ENCODE measurements at regions not wholly inside any gene's neighbourhood (a gene's known extent, or its start where the extent isn't known, plus 50 kb on each side); places are given as distances from the start of the nearest gene placed in this dataset.

- DNase-seq (ENCODE audit: low read depth): no peak
- no peak for TF ChIP-seq CTCF (IDR thresholded peaks at IDR 0.05; ENCODE audit: insufficient read depth, low read depth, low read length, missing control alignments)
- H3K4me3 ChIP-seq (ENCODE audit: low read length): no peak overlapping the region
Measured at GRCh38 chr2:239862613-239863012, 162.5 kb downstream of the NDUFA10 start.

- DNase-seq (ENCODE audit: low read depth): no peak
- H3K4me3 ChIP-seq (ENCODE audit: low read length): no peak overlapping the region
- TF ChIP-seq CTCF (IDR thresholded peaks at IDR 0.05; ENCODE audit: insufficient read depth, low read depth, low read length, missing control alignments): no peak
Measured at GRCh38 chr2:239858179-239858578, 167.0 kb downstream of the NDUFA10 start.

GRCh38 chr2:239857591-239857990, 167.6 kb downstream of the NDUFA10 start:
- no peak for TF ChIP-seq CTCF (IDR thresholded peaks at IDR 0.05; ENCODE audit: insufficient read depth, low read depth, low read length, missing control alignments)
- DNase-seq (ENCODE audit: low read depth): no peak
- no peak overlapping the region for H3K4me3 ChIP-seq (ENCODE audit: low read length)

GRCh38 chr2:239856620-239857285, 168.4 kb downstream of the NDUFA10 start:
- DNase-seq (ENCODE audit: low read depth): no peak
- H3K4me3 ChIP-seq (ENCODE audit: low read length): no peak overlapping the region
- TF ChIP-seq CTCF (IDR thresholded peaks at IDR 0.05; ENCODE audit: insufficient read depth, low read depth, low read length, missing control alignments): no peak

- DNase-seq (ENCODE audit: low read depth): no peak
- no peak overlapping the region for H3K4me3 ChIP-seq (ENCODE audit: low read length)
- no peak for TF ChIP-seq CTCF (IDR thresholded peaks at IDR 0.05; ENCODE audit: insufficient read depth, low read depth, low read length, missing control alignments)
Measured at GRCh38 chr2:239855863-239856587, 169.1 kb downstream of the NDUFA10 start.

GRCh38 chr2:239854596-239854995, 170.5 kb downstream of the NDUFA10 start:
- no peak for DNase-seq (ENCODE audit: low read depth)
- no peak for TF ChIP-seq CTCF (IDR thresholded peaks at IDR 0.05; ENCODE audit: insufficient read depth, low read depth, low read length, missing control alignments)

More at GRCh38 chr2:239854596-239854995, 170.5 kb downstream of the NDUFA10 start:
- no peak overlapping the region for H3K4me3 ChIP-seq (ENCODE audit: low read length)
